Activated CD8-positive, alpha-beta T cell treated with anti-CD3 and anti-CD28 coated beads, Interleukin-2, amount 10 ng/mL, durations not matched to agents 7 days and 5 days (primary cell): ENCODE measurements at regions not wholly inside any gene's neighbourhood (a gene's known extent, or its start where the extent isn't known, plus 50 kb on each side); places are given as distances from the start of the nearest gene placed in this dataset.

ENCODE experiments used
- ATAC-seq: fragments of 150-1000 bp; cut with Tn5 transposase; one replicate; pipeline ENCODE4 v1.10.0; 2021; ENCODE audit warnings: moderate library complexity
- CTCF ChIA-PET: fragments of 350-600 bp; sonication (Branson Sonifier 250); formaldehyde crosslinking; loops from one replicate; lab custom pipeline; 2021; ENCODE audit warnings: antibody characterized with exemption; lab: Charles Lee
- POLR2A ChIA-PET: fragments of 350-600 bp; sonication (Branson Sonifier 250); formaldehyde crosslinking; loops from one replicate; lab custom pipeline; 2021; ENCODE audit warnings: antibody characterized with exemption; lab: Charles Lee
- DNase-seq: peaks from one replicate; pipeline ENCODE4 v3.0.0-alpha.2; 2020
- H3K27ac Mint-ChIP-seq: one replicate; pipeline ENCODE4 v1.8.0; 2021; ENCODE audit warnings: mild to moderate bottlenecking, mixed read lengths
- H3K27me3 Mint-ChIP-seq: one replicate; pipeline ENCODE4 v1.8.0; 2021; ENCODE audit warnings: low read depth, mixed read lengths
- H3K36me3 Mint-ChIP-seq: one replicate; pipeline ENCODE4 v1.8.0; 2021; ENCODE audit warnings: low read depth, mixed read lengths
- H3K4me1 Mint-ChIP-seq: one replicate; pipeline ENCODE4 v1.8.0; 2021; ENCODE audit warnings: low read depth, mixed read lengths
- H3K4me3 Mint-ChIP-seq: one replicate; pipeline ENCODE4 v1.8.0; 2021; ENCODE audit warnings: mild to moderate bottlenecking, mixed read lengths
- H3K9me3 Mint-ChIP-seq: one replicate; pipeline ENCODE4 v1.8.0; 2022; ENCODE audit warnings: mixed read lengths; ENCODE audit not compliant: insufficient read depth

DNA sequence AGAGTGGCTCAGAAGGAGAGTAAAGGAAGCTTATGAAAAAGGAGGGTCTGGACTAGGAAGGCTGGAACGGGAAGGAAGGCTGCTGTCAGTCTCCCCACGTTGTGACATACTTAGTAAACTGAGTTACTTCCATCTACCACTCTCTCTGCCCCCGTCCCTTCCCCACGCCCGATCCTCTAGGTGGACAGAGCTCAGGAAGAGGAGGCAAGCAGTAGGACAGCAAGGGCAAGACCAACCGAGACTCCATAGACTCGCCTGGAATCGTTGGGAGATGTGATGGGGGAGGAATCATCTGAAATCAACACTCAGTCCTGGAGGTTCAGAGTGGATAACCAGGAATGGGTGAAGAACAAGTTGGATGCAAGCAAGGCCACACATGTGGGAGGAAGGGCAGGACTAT is 240.7 kb downstream of the BUD13 start:
- Mint-ChIP-seq H3K4me3 (no peak overlapping the region), H3K9me3 (no peaks in the 10 kb centered on the region), H3K27ac (no peak overlapping the region), H3K36me3 (no peaks in the 10 kb centered on the region), H3K4me1 (no peaks in the 10 kb centered on the region), H3K27me3 (peaks cover 13% of the 10 kb centered on the region)
- DNase-seq: no peak
- POLR2A ChIA-PET: no interaction called here
- ATAC-seq: no peak
- CTCF ChIA-PET: no interaction called here

GRCh38 chr11:116530705-116531104 is 242.1 kb downstream of the BUD13 start:
- peaks cover 14% of the 10 kb centered on the region for H3K27me3 Mint-ChIP-seq
- DNase-seq (no peak), ATAC-seq (no peak)
- H3K36me3 Mint-ChIP-seq: no peaks in the 10 kb centered on the region
- no peak overlapping the region for H3K4me3 Mint-ChIP-seq
- H3K4me1 Mint-ChIP-seq: no peaks in the 10 kb centered on the region
- ChIA-PET CTCF (no interaction called here), POLR2A (no interaction called here)
- no peak overlapping the region for H3K27ac Mint-ChIP-seq
- H3K9me3 Mint-ChIP-seq: no peaks in the 10 kb centered on the region

DNA sequence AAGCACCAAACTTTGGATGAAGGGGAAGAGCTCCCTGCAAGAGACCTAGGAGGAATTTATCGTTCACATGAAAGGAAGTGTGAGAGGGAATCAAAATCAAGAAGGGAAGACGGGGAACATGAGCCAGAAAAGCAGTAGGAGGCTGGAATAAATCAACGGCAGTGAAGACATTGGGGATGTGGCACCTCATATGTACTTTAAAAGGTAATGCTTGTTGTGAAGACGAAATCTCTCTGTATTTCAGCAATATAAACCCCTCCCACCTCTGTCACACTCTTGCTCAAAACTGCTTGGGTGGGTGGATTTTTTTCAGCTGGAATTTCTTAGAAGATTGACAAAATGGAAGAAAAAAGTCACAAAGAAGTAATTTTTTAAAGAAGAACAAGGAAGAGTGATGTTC is 243.5 kb downstream of the BUD13 start:
- Mint-ChIP-seq H3K27me3 (peaks cover 13% of the 10 kb centered on the region), H3K4me1 (no peaks in the 10 kb centered on the region), H3K27ac (no peak overlapping the region), H3K9me3 (no peaks in the 10 kb centered on the region), H3K36me3 (no peaks in the 10 kb centered on the region), H3K4me3 (no peak overlapping the region)
- POLR2A ChIA-PET: no interaction called here
- ATAC-seq (no peak), DNase-seq (no peak)
- CTCF ChIA-PET: no interaction called here

DNA sequence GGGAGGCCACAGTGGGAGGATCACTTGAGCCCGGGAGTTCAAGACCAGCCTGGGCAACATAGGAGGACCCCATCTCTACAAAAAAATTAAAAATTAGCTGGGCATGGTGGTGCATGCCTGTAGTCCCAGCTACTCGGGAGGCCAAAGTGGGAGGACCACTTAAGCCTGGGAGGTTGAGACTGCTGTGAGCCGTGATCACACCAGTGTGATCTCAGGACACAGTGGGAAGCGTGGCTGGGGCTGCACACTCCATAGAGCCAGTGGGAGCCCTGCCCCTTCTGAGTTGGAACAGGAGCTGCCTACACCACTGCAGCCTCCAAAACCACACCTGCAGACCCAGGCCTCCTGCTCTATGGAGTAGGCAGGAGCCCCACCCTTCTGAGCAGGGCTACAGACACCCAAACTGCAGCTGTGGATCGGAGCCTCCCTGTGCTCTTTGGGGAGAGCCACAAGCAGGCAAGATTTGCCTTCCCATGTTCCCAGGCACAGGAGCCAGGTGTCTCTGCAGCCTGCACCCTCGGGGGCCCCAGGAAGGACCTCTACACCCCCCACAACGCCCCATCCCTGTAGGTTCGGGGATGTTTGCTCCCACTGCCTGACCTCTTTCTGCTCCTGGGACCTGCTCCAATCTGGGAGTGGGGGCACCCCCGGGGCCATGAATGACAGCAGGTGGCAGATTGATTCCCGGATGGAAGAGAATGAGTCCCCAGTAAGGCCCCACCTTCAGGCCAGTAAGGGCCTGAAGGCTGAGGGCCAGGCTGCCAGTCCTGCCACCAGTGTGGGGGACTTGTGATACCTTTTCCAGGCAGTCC is 245.4 kb downstream of the BUD13 start:
- no peak for DNase-seq
- ATAC-seq: no peak

DNA sequence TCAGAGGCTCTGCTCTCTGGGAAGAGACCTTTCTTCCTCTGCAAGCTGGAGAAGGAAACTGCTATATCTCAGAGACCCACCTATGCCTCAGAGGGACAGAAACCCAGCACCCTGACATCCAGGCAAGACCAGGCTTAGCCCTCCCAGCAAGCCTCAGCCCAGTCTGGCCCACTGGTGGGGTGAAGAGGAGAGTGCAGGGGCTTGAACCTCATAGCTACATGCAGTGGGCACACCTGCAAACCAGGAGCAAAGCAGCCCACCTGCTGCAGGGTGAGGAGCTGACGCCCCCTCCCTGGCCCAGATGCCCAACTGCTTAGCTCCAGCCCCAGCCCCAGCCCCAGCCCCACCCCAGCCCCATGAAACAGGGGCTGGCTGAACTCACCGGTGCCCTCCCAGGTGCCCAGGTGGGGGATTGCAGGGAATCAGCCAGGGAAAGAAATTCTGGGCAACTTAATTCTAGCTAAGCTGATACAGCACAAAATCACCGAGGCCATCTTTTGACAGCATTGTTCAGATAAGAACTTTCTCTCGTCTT is 246.8 kb downstream of the BUD13 start:
- Mint-ChIP-seq H3K4me3 (no peak overlapping the region), H3K36me3 (no peaks in the 10 kb centered on the region), H3K9me3 (no peaks in the 10 kb centered on the region), H3K27ac (no peak overlapping the region), H3K27me3 (peaks cover 9% of the 10 kb centered on the region), H3K4me1 (no peaks in the 10 kb centered on the region)
- ChIA-PET POLR2A (no interaction called here), CTCF (interaction anchor here (1.7 kb wide), 1 partner anchor 27 kb away, joined by 5 read pairs; no protein-coding TSS in a partner anchor)
- ATAC-seq (no peak), DNase-seq (no peak)

More for the DNA sequence above, 245.4 kb downstream of the BUD13 start:
- Mint-ChIP-seq H3K27me3 (peaks cover 12% of the 10 kb centered on the region), H3K27ac (no peak overlapping the region), H3K4me1 (no peaks in the 10 kb centered on the region), H3K4me3 (no peak overlapping the region), H3K36me3 (no peaks in the 10 kb centered on the region), H3K9me3 (no peaks in the 10 kb centered on the region)
- ChIA-PET CTCF (no interaction called here), POLR2A (no interaction called here)

GRCh38 chr11:116519499-116519898 is 253.3 kb downstream of the BUD13 start:
- peaks cover 4% of the 10 kb centered on the region for H3K27me3 Mint-ChIP-seq
- ChIA-PET CTCF (no interaction called here), POLR2A (no interaction called here)
- no peak overlapping the region for H3K4me3 Mint-ChIP-seq
- no peaks in the 10 kb centered on the region for H3K36me3 Mint-ChIP-seq
- DNase-seq (no peak), ATAC-seq (no peak)
- no peak overlapping the region for H3K27ac Mint-ChIP-seq
- H3K9me3 Mint-ChIP-seq: no peaks in the 10 kb centered on the region
- no peaks in the 10 kb centered on the region for H3K4me1 Mint-ChIP-seq

GRCh38 chr11:116518141-116518540 is 254.6 kb downstream of the BUD13 start:
- Mint-ChIP-seq H3K4me3 (no peak overlapping the region), H3K36me3 (no peaks in the 10 kb centered on the region), H3K9me3 (no peaks in the 10 kb centered on the region), H3K4me1 (no peaks in the 10 kb centered on the region), H3K27me3 (peaks cover 4% of the 10 kb centered on the region), H3K27ac (no peak overlapping the region)
- ATAC-seq (no peak), DNase-seq (no peak)
- POLR2A ChIA-PET: no interaction called here
- CTCF ChIA-PET: no interaction called here

- Mint-ChIP-seq H3K36me3 (no peaks in the 10 kb centered on the region), H3K4me1 (no peaks in the 10 kb centered on the region), H3K4me3 (no peak overlapping the region), H3K27me3 (peaks cover 4% of the 10 kb centered on the region), H3K9me3 (no peaks in the 10 kb centered on the region), H3K27ac (no peak overlapping the region)
- DNase-seq: no peak
- ATAC-seq: no peak
- CTCF ChIA-PET: interaction anchor here (0.6 kb wide), 1 partner anchor 52 kb away, joined by 4 read pairs; no protein-coding TSS in a partner anchor
- POLR2A ChIA-PET: interaction anchor here (0.6 kb wide), 1 partner anchor 236 kb away, joined by 4 read pairs; no protein-coding TSS in a partner anchor
These were observed 255.2 kb downstream of the BUD13 start for GRCh38 chr11:116517584-116517983.

- POLR2A ChIA-PET: interaction anchor here (0.6 kb wide), 1 partner anchor 236 kb away, joined by 4 read pairs; no protein-coding TSS in a partner anchor
- DNase-seq (no peak), ATAC-seq (no peak)
- H3K27ac Mint-ChIP-seq: no peak overlapping the region
- H3K4me3 Mint-ChIP-seq: no peak overlapping the region
- H3K27me3 Mint-ChIP-seq: no peaks in the 10 kb centered on the region
- no peaks in the 10 kb centered on the region for H3K36me3 Mint-ChIP-seq
- CTCF ChIA-PET: interaction anchor here (0.6 kb wide), 1 partner anchor 52 kb away, joined by 4 read pairs; no protein-coding TSS in a partner anchor
- no peaks in the 10 kb centered on the region for H3K9me3 Mint-ChIP-seq
- no peaks in the 10 kb centered on the region for H3K4me1 Mint-ChIP-seq
These were observed 255.7 kb downstream of the BUD13 start for GRCh38 chr11:116517077-116517476.

GRCh38 chr11:116515664-116516184 is 257.1 kb downstream of the BUD13 start:
- Mint-ChIP-seq H3K27me3 (no peaks in the 10 kb centered on the region), H3K4me3 (no peak overlapping the region), H3K36me3 (no peaks in the 10 kb centered on the region), H3K9me3 (no peaks in the 10 kb centered on the region), H3K27ac (no peak overlapping the region), H3K4me1 (no peaks in the 10 kb centered on the region)
- ATAC-seq (no peak), DNase-seq (no peak)
- ChIA-PET POLR2A (no interaction called here), CTCF (no interaction called here)

DNA sequence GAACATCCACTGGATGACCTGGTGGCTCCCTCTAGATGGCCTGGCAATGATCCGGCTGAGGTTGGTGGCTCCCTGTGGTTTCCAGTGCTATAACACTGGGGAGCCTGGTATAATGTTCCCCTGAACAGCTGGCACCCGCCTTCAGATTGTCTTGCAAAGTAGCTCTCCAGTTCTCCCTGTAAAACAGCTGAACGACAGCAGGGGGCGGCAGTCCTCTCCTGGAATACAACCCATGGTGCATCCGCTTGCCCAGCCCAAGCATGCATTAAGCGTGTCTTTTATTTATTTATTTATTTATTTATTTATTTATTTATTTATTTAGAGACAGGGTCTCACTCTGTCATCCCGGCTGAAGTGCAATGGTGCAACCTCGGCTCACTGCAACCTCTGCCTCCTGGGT is 258.9 kb downstream of the BUD13 start:
- H3K27me3 Mint-ChIP-seq: no peaks in the 10 kb centered on the region
- no peaks in the 10 kb centered on the region for H3K36me3 Mint-ChIP-seq
- no peaks in the 10 kb centered on the region for H3K4me1 Mint-ChIP-seq
- POLR2A ChIA-PET: no interaction called here
- DNase-seq (peak; percentile 26), ATAC-seq (no peak)
- CTCF ChIA-PET: interaction anchor here (0.8 to 2.1 kb wide), 2 partner anchors 128 to 178 kb away, joined by 4 to 6 read pairs; no protein-coding TSS in a partner anchor
- H3K4me3 Mint-ChIP-seq: no peak overlapping the region
- H3K27ac Mint-ChIP-seq: no peak overlapping the region
- no peaks in the 10 kb centered on the region for H3K9me3 Mint-ChIP-seq

- no peaks in the 10 kb centered on the region for H3K9me3 Mint-ChIP-seq
These were observed 259.4 kb downstream of the BUD13 start for GRCh38 chr11:116513278-116513823.

More at GRCh38 chr11:116513278-116513823, 259.4 kb downstream of the BUD13 start:
- ATAC-seq (no peak), DNase-seq (no peak)
- no peaks in the 10 kb centered on the region for H3K27me3 Mint-ChIP-seq
- no peak overlapping the region for H3K4me3 Mint-ChIP-seq
- H3K27ac Mint-ChIP-seq: no peak overlapping the region
- H3K36me3 Mint-ChIP-seq: no peaks in the 10 kb centered on the region
- CTCF ChIA-PET: interaction anchor here (0.8 to 2.1 kb wide), 2 partner anchors 128 to 178 kb away, joined by 4 to 6 read pairs; no protein-coding TSS in a partner anchor
- no peaks in the 10 kb centered on the region for H3K4me1 Mint-ChIP-seq
- POLR2A ChIA-PET: no interaction called here
